Caco-2 (cell line): ENCODE measurements at regions not wholly inside any gene's neighbourhood (a gene's known extent, or its start where the extent isn't known, plus 50 kb on each side); places are given as distances from the start of the nearest gene placed in this dataset.

Source experiments
- BruUV-seq: library from RNA; stranded (reverse); fragments of 400-500 nt; replicated peaks from 2 replicates; lab custom pipeline; 2021; lab: Mats Ljungman, UMichigan
- CTCF ChIA-PET: fragments of 300-600 bp; sonication (Branson Sonifier 250); formaldehyde crosslinking; loops from one replicate; lab custom pipeline; 2022; ENCODE audit warnings: antibody characterized with exemption; lab: Charles Lee
- POLR2A ChIA-PET: fragments of 300-600 bp; sonication (Branson Sonifier 250); formaldehyde crosslinking; loops from one replicate; lab custom pipeline; 2022; ENCODE audit warnings: antibody characterized with exemption; lab: Charles Lee
- DNase-seq, 2 experiments: peaks; one replicate each; pipeline versions ENCODE4 v3.0.0 to v3.0.0-alpha.2; 2020 to 2022
- H3K27me3 ChIP-seq: replicated peaks from 2 replicates; pipeline ENCODE4 v1.6.0; 2011; ENCODE audit warnings: low read length; ENCODE audit not compliant: control insufficient read depth, insufficient read depth
- H3K36me3 ChIP-seq: 2 replicates; pipeline ENCODE4 v1.5.1; 2011; ENCODE audit warnings: low read length; ENCODE audit not compliant: control insufficient read depth, insufficient read depth
- H3K4me1 ChIP-seq: fragments of 250-450 bp; sonication (Bioruptor Pico); 2 replicates; pipeline ENCODE4 v1.5.1; 2020; ENCODE audit warnings: mild to moderate bottlenecking
- H3K4me3 ChIP-seq: 2 replicates; pipeline ENCODE4 v1.5.1; 2011; ENCODE audit warnings: low read depth, mild to moderate bottlenecking, control low read depth, low read length
- H3K9me3 ChIP-seq: fragments of 250-450 bp; sonication (Bioruptor Pico); 2 replicates; pipeline ENCODE4 v1.5.1; 2020; ENCODE audit warnings: mild to moderate bottlenecking, moderate library complexity
- H3K27ac Mint-ChIP-seq: one replicate; pipeline ENCODE4 v1.8.0; 2022; ENCODE audit warnings: mixed read lengths; ENCODE audit not compliant: unreplicated experiment
- H3K27me3 Mint-ChIP-seq: one replicate; pipeline ENCODE4 v1.8.0; 2022; ENCODE audit warnings: mixed read lengths; ENCODE audit not compliant: insufficient read depth, unreplicated experiment
- H3K36me3 Mint-ChIP-seq: one replicate; pipeline ENCODE4 v1.8.0; 2022; ENCODE audit warnings: mild to moderate bottlenecking, mixed read lengths; ENCODE audit not compliant: insufficient read depth, unreplicated experiment
- H3K4me1 Mint-ChIP-seq: one replicate; pipeline ENCODE4 v1.8.0; 2022; ENCODE audit warnings: low read depth, mixed read lengths; ENCODE audit not compliant: unreplicated experiment
- H3K4me3 Mint-ChIP-seq: one replicate; pipeline ENCODE4 v1.8.0; 2022; ENCODE audit warnings: mild to moderate bottlenecking, moderate library complexity, mixed read lengths; ENCODE audit not compliant: unreplicated experiment
- H3K9me3 Mint-ChIP-seq: one replicate; pipeline ENCODE4 v1.8.0; 2022; ENCODE audit warnings: mixed read lengths; ENCODE audit not compliant: unreplicated experiment
- CTCF ChIP-seq, 2 experiments: fragments of 200-600 bp in 1 of 2; IDR thresholded peaks; 1 replicate in 1 of 2; 2 replicates in 1 of 2; pipeline versions ENCODE4 v1.5.1 to v1.8.0; 2011 to 2022; ENCODE audit warnings: antibody characterized with exemption in 1 of 2, control low read depth in 1 of 2, inconsistent platforms in 1 of 2, low read depth in 1 of 2, low read length in 1 of 2, mild to moderate bottlenecking in 1 of 2, moderate library complexity in 1 of 2; ENCODE audit not compliant: insufficient read depth in 1 of 2, severe bottlenecking in 1 of 2, unreplicated experiment in 1 of 2
- intact Hi-C: fragments of 100-400 bp; cut with micrococcal nuclease; formaldehyde crosslinking; loops from one replicate; pipeline ENCODE4 v1.10.0; 2022; ENCODE audit not compliant: unreplicated experiment

GRCh38 chr16:5925850-5926249 is 828.3 kb upstream of the EEF2KMT start:
- no peak for TF ChIP-seq CTCF (IDR thresholded peaks at IDR 0.05; ENCODE audit: insufficient read depth in 1 of 2, low read depth in 1 of 2, low read length in 1 of 2, severe bottlenecking in 1 of 2, unreplicated experiment in 1 of 2)
- ChIA-PET CTCF (no interaction called here), POLR2A (no interaction called here)
- DNase-seq = no peak
- Mint-ChIP-seq H3K36me3 (no peaks in the 10 kb centered on the region), H3K27me3 (peaks cover 4% of the 10 kb centered on the region), H3K4me3 (no peak overlapping the region), H3K4me1 (no peaks in the 10 kb centered on the region), H3K27ac (no peak overlapping the region), H3K9me3 (no peaks in the 10 kb centered on the region)
- Histone ChIP-seq H3K27me3 (no peaks in the 10 kb centered on the region), H3K4me1 (no peaks in the 10 kb centered on the region), H3K36me3 (no peaks in the 10 kb centered on the region), H3K4me3 (no peak overlapping the region), H3K9me3 (no peaks in the 10 kb centered on the region)
- intact Hi-C loops = no loop called here
- BruUV-seq = no TSS peak

GRCh38 chr16:5922686-5923085 is 825.1 kb upstream of the EEF2KMT start:
- CTCF ChIA-PET = no interaction called here
- H3K9me3 ChIP-seq = no peaks in the 10 kb centered on the region
- no peaks in the 10 kb centered on the region for H3K36me3 Mint-ChIP-seq

GRCh38 chr16:5918567-5919130 is 821.1 kb upstream of the EEF2KMT start:
- no peaks in the 10 kb centered on the region for H3K27me3 ChIP-seq
- H3K4me1 ChIP-seq = no peaks in the 10 kb centered on the region
- no peaks in the 10 kb centered on the region for H3K36me3 Mint-ChIP-seq
- DNase-seq = peak in 1 of 2 experiments; percentile 4
- ChIA-PET CTCF (no interaction called here), POLR2A (no interaction called here)
- no peak for TF ChIP-seq CTCF (IDR thresholded peaks at IDR 0.05; ENCODE audit: insufficient read depth in 1 of 2, low read depth in 1 of 2, low read length in 1 of 2, severe bottlenecking in 1 of 2, unreplicated experiment in 1 of 2)
- H3K4me3 ChIP-seq = no peak overlapping the region
- BruUV-seq = no TSS peak
- H3K36me3 ChIP-seq = no peaks in the 10 kb centered on the region
- no peak overlapping the region for H3K27ac Mint-ChIP-seq
- H3K9me3 ChIP-seq = no peaks in the 10 kb centered on the region
- intact Hi-C loops = no loop called here
- no peaks in the 10 kb centered on the region for H3K4me1 Mint-ChIP-seq
- no peaks in the 10 kb centered on the region for H3K9me3 Mint-ChIP-seq
- H3K27me3 Mint-ChIP-seq = peaks cover 10% of the 10 kb centered on the region
- H3K4me3 Mint-ChIP-seq = no peak overlapping the region

More at GRCh38 chr16:5922686-5923085, 825.1 kb upstream of the EEF2KMT start:
- Mint-ChIP-seq H3K9me3 (no peaks in the 10 kb centered on the region), H3K27ac (no peak overlapping the region), H3K4me1 (no peaks in the 10 kb centered on the region), H3K27me3 (peaks cover 7% of the 10 kb centered on the region), H3K4me3 (no peak overlapping the region)
- POLR2A ChIA-PET = no interaction called here
- TF ChIP-seq CTCF (IDR thresholded peaks at IDR 0.05; ENCODE audit: insufficient read depth in 1 of 2, low read depth in 1 of 2, low read length in 1 of 2, severe bottlenecking in 1 of 2, unreplicated experiment in 1 of 2) = no peak
- intact Hi-C loops = no loop called here
- no peaks in the 10 kb centered on the region for H3K27me3 ChIP-seq
- no TSS peak for BruUV-seq
- H3K4me3 ChIP-seq = no peak overlapping the region
- no peaks in the 10 kb centered on the region for H3K4me1 ChIP-seq
- no peak for DNase-seq
- H3K36me3 ChIP-seq = no peaks in the 10 kb centered on the region
